ENCODE measurements at regions not wholly inside any gene's neighbourhood (a gene's known extent, or its start where the extent isn't known, plus 50 kb on each side); places are given as distances from the start of the nearest gene placed in this dataset.

DNA sequence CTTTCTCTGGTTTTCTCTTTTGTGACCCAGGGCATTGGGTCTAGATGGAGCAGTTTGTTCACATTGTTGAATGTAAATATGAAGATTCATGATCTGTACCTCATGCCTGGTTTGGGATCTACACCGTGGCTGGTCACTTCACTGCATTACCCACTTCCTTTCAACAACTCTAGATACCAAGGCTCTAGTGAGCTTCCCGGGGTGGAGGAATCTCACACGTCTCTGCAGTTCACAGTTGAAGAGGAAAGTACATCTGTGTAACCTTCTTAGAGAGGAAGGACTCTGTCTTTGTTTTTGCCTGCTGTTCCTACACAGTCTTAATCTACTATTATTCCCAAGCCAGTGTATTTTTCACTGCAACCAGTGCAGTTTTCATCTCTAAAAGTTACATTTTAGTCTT, 574.8 kb downstream of the MBD2 start:
- Histone ChIP-seq H3K9me3 (no peaks in the 10 kb centered on the region), H3K27me3 (no peaks in the 10 kb centered on the region), H3K36me3 (no peaks in the 10 kb centered on the region), H3K4me3 (no peak overlapping the region), H3K27ac (no peak overlapping the region), H3K4me1 (no peaks in the 10 kb centered on the region)
- DNase-seq (no peak), ATAC-seq (no peak)
- no peak for TF ChIP-seq POLR2A (IDR thresholded peaks at IDR 0.05)
- TF ChIP-seq CTCF (IDR thresholded peaks at IDR 0.05) = no peak
- intact Hi-C loops (cut with DNase I) = no loop called here
- WGBS (ENCODE audit: insufficient coverage, low coverage, low lambda C conversion rate, missing lambda C conversion rate) = 12% methylated on average over 3 of the region's 3 CpGs

DNA sequence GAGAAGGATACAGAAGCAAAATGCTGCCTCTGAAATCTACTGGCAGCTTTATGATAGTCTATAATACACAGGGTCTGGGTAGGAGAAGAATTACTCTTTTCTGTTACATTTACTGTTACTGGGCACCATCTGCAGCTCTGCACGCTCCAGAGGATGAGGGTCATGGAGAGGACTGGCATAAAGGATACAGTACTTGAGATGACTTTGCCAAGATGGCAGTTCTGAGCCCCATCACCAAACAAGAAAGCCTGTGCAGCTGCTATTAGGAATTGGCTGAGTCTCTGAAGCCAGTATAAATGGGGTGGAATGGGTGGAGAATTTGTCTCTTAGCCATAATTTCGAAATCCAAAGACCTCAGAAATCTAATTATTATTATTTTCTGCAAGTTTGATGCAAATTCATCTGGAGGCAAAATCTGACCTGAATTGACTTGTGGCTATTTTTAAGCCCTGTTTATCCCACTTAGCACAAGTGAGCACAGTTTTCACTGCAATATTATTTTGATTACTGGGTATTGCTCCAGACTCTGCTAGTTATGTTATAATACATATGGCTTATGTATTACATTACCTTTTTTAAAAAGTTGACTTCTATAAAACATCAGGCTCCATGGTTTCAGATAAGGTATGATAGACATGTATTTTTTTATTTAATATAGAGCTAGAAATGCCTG, 579.5 kb downstream of the MBD2 start:
- TF ChIP-seq POLR2A (IDR thresholded peaks at IDR 0.05) = no peak
- no peak for TF ChIP-seq CTCF (IDR thresholded peaks at IDR 0.05)
- intact Hi-C loops (cut with DNase I) = no loop called here
- ATAC-seq = no peak
- DNase-seq = no peak
- H3K27me3 ChIP-seq = no peaks in the 10 kb centered on the region
- no peak overlapping the region for H3K27ac ChIP-seq
- H3K4me3 ChIP-seq = no peak overlapping the region
- H3K9me3 ChIP-seq = no peaks in the 10 kb centered on the region
- H3K4me1 ChIP-seq = no peaks in the 10 kb centered on the region
- 32% methylated on average over 2 of the region's 2 CpGs for WGBS (ENCODE audit: insufficient coverage, low coverage, low lambda C conversion rate, missing lambda C conversion rate)
- H3K36me3 ChIP-seq = no peaks in the 10 kb centered on the region

- no peak for TF ChIP-seq POLR2A (IDR thresholded peaks at IDR 0.05)
- TF ChIP-seq CTCF (IDR thresholded peaks at IDR 0.05) = no peak
- no peak overlapping the region for H3K4me3 ChIP-seq
- DNase-seq = no peak
- H3K36me3 ChIP-seq = no peaks in the 10 kb centered on the region
- ATAC-seq = no peak
- H3K9me3 ChIP-seq = no peaks in the 10 kb centered on the region
- intact Hi-C loops (cut with DNase I) = no loop called here
- no peak overlapping the region for H3K27ac ChIP-seq
- no peaks in the 10 kb centered on the region for H3K4me1 ChIP-seq
- no peaks in the 10 kb centered on the region for H3K27me3 ChIP-seq
Measured at GRCh38 chr18:53639687-53640086, 584.8 kb downstream of the MBD2 start.

- ATAC-seq = no peak
- Histone ChIP-seq H3K4me3 (no peak overlapping the region), H3K27me3 (no peaks in the 10 kb centered on the region), H3K4me1 (no peaks in the 10 kb centered on the region), H3K36me3 (no peaks in the 10 kb centered on the region), H3K27ac (no peak overlapping the region), H3K9me3 (no peaks in the 10 kb centered on the region)
- DNase-seq = no peak
- WGBS (ENCODE audit: insufficient coverage, low coverage, low lambda C conversion rate, missing lambda C conversion rate) = 45% methylated on average over 1 of the region's 1 CpG
- TF ChIP-seq POLR2A (IDR thresholded peaks at IDR 0.05) (no peak), CTCF (IDR thresholded peaks at IDR 0.05) (no peak)
- intact Hi-C loops (cut with DNase I) = no loop called here
Measured at GRCh38 chr18:53629337-53629736, 595.1 kb downstream of the MBD2 start.
